ENCODE measurements at regions not wholly inside any gene's neighbourhood (a gene's known extent, or its start where the extent isn't known, plus 50 kb on each side); places are given as distances from the start of the nearest gene placed in this dataset.
A peak's percentile ranks its signal among the peaks of the same experiment; 100 is the strongest.

DNA sequence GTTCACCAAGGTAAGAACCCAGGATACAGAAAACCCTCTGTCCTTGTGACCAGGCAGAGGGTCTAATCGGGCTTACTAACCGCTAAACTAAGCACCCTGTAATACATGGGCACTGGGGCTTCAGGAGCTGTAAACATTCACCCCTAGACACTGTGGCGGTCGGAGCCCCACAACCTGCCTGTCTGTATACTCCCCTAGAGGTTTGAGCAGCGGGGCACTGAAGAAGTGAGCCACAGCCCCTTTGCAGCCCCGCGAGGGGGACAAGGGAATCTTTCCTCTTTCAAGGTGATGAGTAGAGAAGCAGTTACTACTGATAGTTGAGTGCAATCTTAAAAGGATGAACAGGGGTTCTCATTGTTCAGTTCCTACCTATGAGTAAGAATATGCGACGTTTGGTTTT lies 397.2 kb downstream of the AEBP2 start:
- TF ChIP-seq PAX5 (IDR thresholded peaks at IDR 0.05; ENCODE audit: insufficient read depth, low read length, severe bottlenecking): no peak
- no peak for TF ChIP-seq POU2F2 (IDR thresholded peaks at IDR 0.05; ENCODE audit: low read depth, low read length)
- no peak for TF ChIP-seq POLR2A (IDR thresholded peaks at IDR 0.05; ENCODE audit: low read depth, low read length)
- no peak for TF ChIP-seq POLR2AphosphoS5 (IDR thresholded peaks at IDR 0.05; ENCODE audit: low read depth, low read length)
- TF ChIP-seq SPI1 (IDR thresholded peaks at IDR 0.05; ENCODE audit: low read depth, low read length): no peak
- TF ChIP-seq TAF1 (IDR thresholded peaks at IDR 0.05; ENCODE audit: low read depth, low read length): no peak
- no peak for FAIRE-seq
- no peak for DNase-seq (ENCODE audit: insufficient read length, low spot score)

DNA sequence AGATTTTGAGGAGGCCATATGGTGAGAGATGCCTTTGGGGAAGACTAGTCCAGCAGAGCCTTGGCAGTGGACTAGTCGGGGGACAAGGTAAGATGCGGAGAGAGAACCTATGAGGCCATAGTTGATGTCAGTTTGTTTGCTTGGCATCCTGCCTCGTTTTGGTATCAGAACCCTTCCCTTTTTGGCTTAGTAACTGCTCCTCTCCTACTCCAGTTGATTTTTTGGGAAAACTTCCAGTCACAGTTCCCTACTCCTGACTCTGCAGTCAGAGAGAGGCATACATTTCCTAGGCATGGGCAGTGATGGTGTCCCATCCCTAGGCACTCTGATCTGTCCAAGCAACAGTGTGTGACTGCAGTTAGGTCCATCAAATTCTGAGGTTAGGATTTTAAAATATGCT lies 398.3 kb downstream of the AEBP2 start:
- no peak for DNase-seq (ENCODE audit: insufficient read length, low spot score)
- no peak for FAIRE-seq
- TF ChIP-seq POLR2A (IDR thresholded peaks at IDR 0.05; ENCODE audit: low read depth, low read length) (no peak), POLR2AphosphoS5 (IDR thresholded peaks at IDR 0.05; ENCODE audit: low read depth, low read length) (no peak), TAF1 (IDR thresholded peaks at IDR 0.05; ENCODE audit: low read depth, low read length) (no peak), SPI1 (IDR thresholded peaks at IDR 0.05; ENCODE audit: low read depth, low read length) (no peak), POU2F2 (IDR thresholded peaks at IDR 0.05; ENCODE audit: low read depth, low read length) (no peak), PAX5 (IDR thresholded peaks at IDR 0.05; ENCODE audit: insufficient read depth, low read length, severe bottlenecking) (no peak)

DNA sequence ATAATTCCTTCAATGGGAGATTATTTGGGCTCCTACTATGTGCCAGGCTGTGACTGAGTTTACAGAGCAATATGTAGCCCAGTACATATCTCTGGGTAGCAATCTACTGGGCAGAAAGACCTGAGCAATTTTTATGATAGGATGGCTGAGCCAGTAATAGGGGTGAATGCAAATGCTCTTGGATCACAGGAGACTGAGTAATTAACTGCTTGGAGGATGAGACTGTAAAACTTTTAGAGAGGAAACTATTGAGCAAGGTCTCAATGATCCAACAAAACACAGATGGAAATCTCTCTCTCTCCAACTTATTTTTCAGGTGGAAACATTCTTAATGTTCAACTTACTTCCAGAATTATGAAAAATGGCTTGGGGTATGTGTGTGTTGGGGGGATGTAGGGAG lies 402.2 kb downstream of the AEBP2 start:
- no peak for TF ChIP-seq POU2F2 (IDR thresholded peaks at IDR 0.05; ENCODE audit: low read depth, low read length)
- no peak for TF ChIP-seq POLR2AphosphoS5 (IDR thresholded peaks at IDR 0.05; ENCODE audit: low read depth, low read length)
- TF ChIP-seq SPI1 (IDR thresholded peaks at IDR 0.05; ENCODE audit: low read depth, low read length): no peak
- no peak for TF ChIP-seq TAF1 (IDR thresholded peaks at IDR 0.05; ENCODE audit: low read depth, low read length)
- TF ChIP-seq POLR2A (IDR thresholded peaks at IDR 0.05; ENCODE audit: low read depth, low read length): no peak
- TF ChIP-seq PAX5 (IDR thresholded peaks at IDR 0.05; ENCODE audit: insufficient read depth, low read length, severe bottlenecking): no peak
- DNase-seq (ENCODE audit: insufficient read length, low spot score) (no peak), FAIRE-seq (no peak)

DNA sequence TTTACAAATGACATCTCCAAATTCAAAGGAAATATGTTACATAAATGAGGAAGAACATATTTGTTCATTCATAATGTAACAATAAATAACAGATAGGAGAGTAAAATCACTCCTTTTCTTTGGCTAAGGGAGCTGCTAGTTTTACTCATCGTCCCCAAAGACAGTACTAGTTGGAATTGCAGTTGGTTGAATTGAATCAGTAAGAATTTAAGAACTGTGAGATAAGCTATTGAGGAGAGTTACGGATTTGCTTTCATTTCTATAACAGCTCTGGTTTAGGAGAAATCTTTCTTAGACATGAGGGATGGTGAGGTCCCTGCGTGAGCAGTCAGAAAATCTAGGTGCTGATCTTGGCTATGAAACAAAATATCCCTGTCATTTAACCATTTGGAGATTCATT lies 402.8 kb downstream of the AEBP2 start:
- DNase-seq (ENCODE audit: insufficient read length, low spot score) (no peak), FAIRE-seq (no peak)
- TF ChIP-seq POLR2AphosphoS5 (IDR thresholded peaks at IDR 0.05; ENCODE audit: low read depth, low read length) (no peak), PAX5 (IDR thresholded peaks at IDR 0.05; ENCODE audit: insufficient read depth, low read length, severe bottlenecking) (no peak), SPI1 (IDR thresholded peaks at IDR 0.05; ENCODE audit: low read depth, low read length) (no peak), POU2F2 (IDR thresholded peaks at IDR 0.05; ENCODE audit: low read depth, low read length) (no peak), POLR2A (IDR thresholded peaks at IDR 0.05; ENCODE audit: low read depth, low read length) (no peak), TAF1 (IDR thresholded peaks at IDR 0.05; ENCODE audit: low read depth, low read length) (no peak)

DNA sequence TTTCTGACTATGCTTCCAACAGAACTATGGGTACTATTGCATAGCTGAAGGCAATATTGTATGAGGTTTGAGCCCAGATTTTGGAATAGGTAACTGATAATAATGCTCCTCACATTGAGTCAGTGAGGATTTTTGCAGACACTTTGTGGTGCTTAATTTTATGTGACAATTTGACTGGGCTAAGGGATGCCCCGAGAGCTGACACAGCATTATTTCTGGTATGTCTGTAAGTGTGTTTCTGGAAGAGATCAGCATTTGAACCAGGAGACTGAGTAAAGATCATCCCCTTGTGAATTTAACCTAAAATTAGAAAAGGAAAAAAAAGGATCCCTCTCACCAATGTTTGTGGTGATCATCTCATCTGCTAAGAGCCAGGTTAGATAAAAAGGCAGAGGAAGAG lies 404.9 kb downstream of the AEBP2 start:
- TF ChIP-seq POLR2A (IDR thresholded peaks at IDR 0.05; ENCODE audit: low read depth, low read length) (no peak), PAX5 (IDR thresholded peaks at IDR 0.05; ENCODE audit: insufficient read depth, low read length, severe bottlenecking) (no peak), SPI1 (IDR thresholded peaks at IDR 0.05; ENCODE audit: low read depth, low read length) (no peak), POU2F2 (IDR thresholded peaks at IDR 0.05; ENCODE audit: low read depth, low read length) (no peak), TAF1 (IDR thresholded peaks at IDR 0.05; ENCODE audit: low read depth, low read length) (no peak), POLR2AphosphoS5 (IDR thresholded peaks at IDR 0.05; ENCODE audit: low read depth, low read length) (no peak)
- DNase-seq (ENCODE audit: insufficient read length, low spot score) (no peak), FAIRE-seq (no peak)

DNA sequence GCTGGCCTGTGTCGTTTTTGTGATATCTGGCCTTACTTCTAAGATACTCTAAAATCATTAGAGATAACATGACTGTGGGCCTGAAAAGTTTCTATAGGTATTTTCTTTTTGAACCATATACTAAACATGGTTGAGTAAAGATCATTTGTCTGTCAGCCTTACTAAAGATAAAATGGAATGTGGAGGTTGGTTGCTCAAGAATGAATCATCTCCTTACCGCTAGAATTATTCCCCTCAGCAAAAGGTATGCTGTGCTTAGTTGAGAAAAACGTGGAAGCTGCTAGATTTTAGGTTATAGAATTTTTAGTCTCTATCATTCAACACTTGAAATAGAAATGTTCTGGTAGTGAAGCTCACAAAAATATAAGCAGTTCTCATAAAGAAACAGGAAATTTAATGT lies 407.3 kb downstream of the AEBP2 start:
- no peak for DNase-seq (ENCODE audit: insufficient read length, low spot score)
- TF ChIP-seq SPI1 (IDR thresholded peaks at IDR 0.05; ENCODE audit: low read depth, low read length): no peak
- TF ChIP-seq POLR2AphosphoS5 (IDR thresholded peaks at IDR 0.05; ENCODE audit: low read depth, low read length): no peak
- no peak for TF ChIP-seq POLR2A (IDR thresholded peaks at IDR 0.05; ENCODE audit: low read depth, low read length)
- no peak for TF ChIP-seq POU2F2 (IDR thresholded peaks at IDR 0.05; ENCODE audit: low read depth, low read length)
- no peak for FAIRE-seq

DNA sequence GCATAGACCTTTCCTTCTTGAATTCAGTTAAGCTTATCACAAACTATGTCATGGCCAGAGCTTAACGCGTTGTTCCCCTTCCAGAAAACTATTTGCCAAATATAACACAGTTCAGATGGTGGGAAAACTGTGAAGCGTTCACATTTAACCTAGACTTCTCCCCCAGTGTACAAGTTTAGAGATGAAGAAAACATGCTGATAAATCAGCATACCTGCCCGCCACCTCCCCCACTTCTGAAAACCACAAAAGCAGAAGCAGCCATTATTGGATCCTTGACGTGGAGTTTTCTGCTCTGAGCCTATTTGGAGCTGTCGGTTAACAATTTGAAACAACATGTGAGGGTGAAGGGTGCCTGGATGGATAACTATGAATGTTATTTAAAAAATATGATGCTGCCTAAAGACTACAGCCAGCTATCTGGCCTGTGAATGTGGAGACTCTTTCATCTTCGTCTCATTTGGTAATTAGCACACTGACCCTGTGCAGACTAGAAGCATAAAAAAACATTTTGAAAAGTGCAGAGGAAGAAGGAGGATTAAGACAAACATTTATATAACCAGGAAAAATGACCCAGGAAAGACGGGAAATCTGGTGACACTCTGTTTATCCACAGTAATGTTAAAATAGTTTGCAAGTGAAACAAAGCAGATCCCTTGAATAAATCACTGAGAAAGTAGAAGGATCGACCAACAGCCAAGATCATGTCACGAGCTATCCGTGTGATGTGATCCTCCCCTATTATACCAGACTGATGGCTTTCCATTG lies 408.2 kb downstream of the AEBP2 start:
- TF ChIP-seq SPI1 (IDR thresholded peaks at IDR 0.05; ENCODE audit: low read depth, low read length): peak; percentile 81
- no peak for TF ChIP-seq POLR2A (IDR thresholded peaks at IDR 0.05; ENCODE audit: low read depth, low read length)
- TF ChIP-seq TAF1 (IDR thresholded peaks at IDR 0.05; ENCODE audit: low read depth, low read length): no peak
- no peak for TF ChIP-seq POLR2AphosphoS5 (IDR thresholded peaks at IDR 0.05; ENCODE audit: low read depth, low read length)
- peak; percentile 87 for TF ChIP-seq POU2F2 (IDR thresholded peaks at IDR 0.05; ENCODE audit: low read depth, low read length)
- TF ChIP-seq PAX5 (IDR thresholded peaks at IDR 0.05; ENCODE audit: insufficient read depth, low read length, severe bottlenecking): no peak
- peak; percentile 20 for FAIRE-seq

DNA sequence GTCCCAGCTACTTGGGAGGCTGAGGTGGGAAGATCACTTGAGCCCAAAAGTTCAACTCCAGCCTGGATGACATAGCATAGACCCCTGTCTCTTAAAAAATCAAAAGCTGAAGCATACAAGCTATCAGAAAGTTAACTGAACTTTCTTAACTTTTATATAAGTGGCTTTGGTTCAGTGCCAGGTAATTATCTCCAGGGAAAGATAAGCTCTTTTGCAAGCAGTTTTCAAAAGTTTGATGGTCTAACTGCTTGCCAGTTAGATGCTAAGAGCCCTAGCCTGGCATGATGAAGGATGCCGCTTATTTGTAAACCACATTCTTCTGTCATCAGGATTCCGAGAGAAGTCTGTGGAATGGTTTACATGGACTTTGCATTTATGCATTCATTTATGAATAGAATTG lies 409.1 kb downstream of the AEBP2 start:
- FAIRE-seq (no peak), DNase-seq (ENCODE audit: insufficient read length, low spot score) (no peak)
- no peak for TF ChIP-seq TAF1 (IDR thresholded peaks at IDR 0.05; ENCODE audit: low read depth, low read length)
- no peak for TF ChIP-seq POLR2AphosphoS5 (IDR thresholded peaks at IDR 0.05; ENCODE audit: low read depth, low read length)

More for the DNA sequence above, 408.2 kb downstream of the AEBP2 start:
- no peak for DNase-seq (ENCODE audit: insufficient read length, low spot score)

DNA sequence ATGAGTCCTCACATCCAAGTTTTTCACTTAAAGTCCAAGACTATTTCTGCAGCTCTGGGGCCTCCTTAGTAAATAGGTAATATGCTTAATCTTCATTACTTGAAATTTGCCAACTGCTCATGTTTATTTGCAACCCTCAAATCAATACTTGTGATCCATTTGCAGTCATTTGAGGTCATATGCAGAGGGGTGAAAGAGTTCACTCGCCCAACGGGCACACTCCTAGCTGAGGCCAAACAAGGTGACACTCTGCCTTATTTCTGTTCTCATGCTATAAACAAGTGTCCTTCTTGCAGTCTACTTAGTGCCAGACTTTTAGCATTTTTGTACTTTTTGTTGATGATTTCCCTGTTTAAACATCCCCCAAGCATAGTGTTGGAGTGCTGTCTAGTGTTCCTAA lies 409.9 kb downstream of the AEBP2 start:
- DNase-seq (ENCODE audit: insufficient read length, low spot score): no peak
- FAIRE-seq: no peak
- TF ChIP-seq PAX5 (IDR thresholded peaks at IDR 0.05; ENCODE audit: insufficient read depth, low read length, severe bottlenecking): no peak

DNA sequence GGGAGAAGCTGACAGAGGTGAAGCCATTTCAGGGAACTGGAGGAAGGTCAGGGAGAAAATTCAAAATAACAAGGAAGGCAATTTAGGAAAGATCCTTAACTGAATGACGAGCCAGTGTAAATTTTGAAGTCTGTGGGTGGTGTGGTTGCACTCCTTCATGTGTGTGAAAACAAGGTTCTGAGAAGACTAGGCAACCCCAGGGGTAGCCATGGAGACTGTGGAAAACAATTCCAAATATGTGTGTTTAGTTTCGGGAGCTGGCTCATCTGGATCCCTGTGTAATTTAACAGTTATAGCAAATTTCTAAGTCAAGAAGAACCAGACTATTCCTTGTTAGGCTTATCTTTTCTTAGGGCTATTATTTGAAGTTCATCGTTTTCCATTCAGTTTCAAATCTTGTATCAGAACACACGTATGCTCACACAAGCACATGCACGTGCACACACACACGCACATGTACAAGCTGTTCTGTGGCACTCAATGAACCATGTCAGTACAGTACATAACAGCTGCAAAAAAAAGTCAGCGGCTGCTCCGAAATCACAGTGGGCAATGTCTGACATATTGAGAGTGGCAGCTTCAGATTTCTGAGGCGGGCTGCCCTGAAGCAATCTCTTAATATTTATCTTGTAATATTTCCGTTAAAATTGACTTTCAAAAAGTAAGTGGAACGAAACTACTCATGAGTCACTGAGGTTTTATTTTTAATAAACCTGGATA lies 411.2 kb downstream of the AEBP2 start:
- TF ChIP-seq POLR2AphosphoS5 (IDR thresholded peaks at IDR 0.05; ENCODE audit: low read depth, low read length) (no peak), POLR2A (IDR thresholded peaks at IDR 0.05; ENCODE audit: low read depth, low read length) (no peak), SPI1 (IDR thresholded peaks at IDR 0.05; ENCODE audit: low read depth, low read length) (no peak), TAF1 (IDR thresholded peaks at IDR 0.05; ENCODE audit: low read depth, low read length) (no peak), PAX5 (IDR thresholded peaks at IDR 0.05; ENCODE audit: insufficient read depth, low read length, severe bottlenecking) (no peak), POU2F2 (IDR thresholded peaks at IDR 0.05; ENCODE audit: low read depth, low read length) (no peak)
- FAIRE-seq (no peak), DNase-seq (ENCODE audit: insufficient read length, low spot score) (no peak)

All from GM12891 (cell line).